ENCODE measurements at regions not wholly inside any gene's neighbourhood (a gene's known extent, or its start where the extent isn't known, plus 50 kb on each side); places are given as distances from the start of the nearest gene placed in this dataset.

DNA sequence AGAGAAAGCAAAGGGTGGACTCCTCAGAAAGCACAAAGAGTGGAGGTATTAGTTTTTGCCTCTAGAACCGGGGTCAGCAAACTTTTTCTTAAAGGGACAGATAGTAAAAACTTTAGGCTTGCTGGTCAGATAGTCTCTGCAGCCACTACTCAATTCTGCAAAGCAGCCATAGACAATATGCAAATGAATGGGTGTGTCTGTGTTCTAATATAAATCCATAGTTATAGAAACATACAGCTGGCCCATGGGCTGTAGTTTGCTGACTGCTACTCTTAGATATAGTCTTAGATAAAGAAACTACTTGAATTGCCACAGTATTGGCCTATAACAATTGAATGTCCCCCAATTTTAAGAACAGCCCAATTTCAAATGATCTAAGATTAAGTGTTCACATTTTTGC lies 101.6 kb upstream of the CACHD1 start:
- no peak for FAIRE-seq
- intact Hi-C loops (cut with micrococcal nuclease) (no loop called here), in situ Hi-C loops (cut with MboI) (no loop called here)
- no peaks in the 10 kb centered on the region; a peak in 1 of 5 replicates for H3K27me3 ChIP-seq (ENCODE audit: control insufficient read depth in 2 of 2, insufficient read depth in 2 of 2, low read length in 2 of 2)
- H3K27ac ChIP-seq (ENCODE audit: extremely low read depth, low read depth, low read length), result no peak overlapping the region
- ChIA-PET POLR2A (interaction anchor here (0.6 kb wide), 1 partner anchor 38 kb away, joined by 4 read pairs; no protein-coding TSS in a partner anchor), CTCF (ENCODE audit: low intra/inter-chr PET ratio) (no interaction called here)
- H3K9ac ChIP-seq (ENCODE audit: insufficient read depth in 1 of 2, low read depth in 2 of 2, low read length in 2 of 2), result no peak overlapping the region
- H3K79me2 ChIP-seq (ENCODE audit: control insufficient read depth, insufficient read depth, low read length), result no peaks in the 10 kb centered on the region
- H3K4me2 ChIP-seq (ENCODE audit: insufficient read depth, low read length), result no peak overlapping the region
- H3K4me3 ChIP-seq, result no peak overlapping the region
- no peaks in the 10 kb centered on the region for H4K20me1 ChIP-seq (replicated peaks; ENCODE audit: control insufficient read depth, insufficient read depth, low read length)
- no peak overlapping the region for H2AFZ ChIP-seq (ENCODE audit: low read depth, low read length)
- H3K9me3 ChIP-seq (replicated peaks; ENCODE audit: control insufficient read depth, insufficient read depth, low read depth, low read length), result no peaks in the 10 kb centered on the region
- no peaks in the 10 kb centered on the region for H3K4me1 ChIP-seq (replicated peaks in 1 of 2; ENCODE audit: control insufficient read depth in 2 of 2, insufficient read depth in 2 of 2, low read length in 2 of 2)
- DNase-seq (ENCODE audit: extremely low read depth in 1 of 4, low spot score in 3 of 4), result no peak
- ATAC-seq, result no peak
- 0% methylated on average over 1 of the region's 1 CpG for WGBS (ENCODE audit: insufficient coverage, low coverage, missing lambda C conversion rate)
- H3K36me3 ChIP-seq (ENCODE audit: control insufficient read depth, insufficient read depth, low read length), result no peaks in the 10 kb centered on the region
- H3K9me1 ChIP-seq (ENCODE audit: control insufficient read depth, insufficient read depth, low read length), result no peaks in the 10 kb centered on the region
- BruUV-seq (replicated peaks), result no TSS peak
- TF ChIP-seq ZNF3 (CRISPR knock-in tag; IDR thresholded peaks at IDR 0.05) (no peak), ELF4 (CRISPR knock-in tag; IDR thresholded peaks at IDR 0.05) (no peak), NFE2L1 (tag; IDR thresholded peaks at IDR 0.05; ENCODE audit: borderline replicate concordance, low read depth) (no peak), DNMT1 (IDR thresholded peaks at IDR 0.05) (no peak), ZSCAN29 (IDR thresholded peaks at IDR 0.05) (no peak), IRF2 (CRISPR knock-in tag; IDR thresholded peaks at IDR 0.05) (no peak), LARP7 (IDR thresholded peaks at IDR 0.05) (no peak), RBM17 (IDR thresholded peaks at IDR 0.05; ENCODE audit: borderline replicate concordance, low read depth, low read length) (no peak), EP300 (IDR thresholded peaks at IDR 0.05; ENCODE audit: low read length) (no peak), SMAD1 (IDR thresholded peaks at IDR 0.05; ENCODE audit: low read depth, low read length, partially characterized antibody) (no peak), SAFB (IDR thresholded peaks at IDR 0.05; ENCODE audit: borderline replicate concordance, low read depth, low read length) (no peak)
- TF ChIP-seq, protein P1, sequence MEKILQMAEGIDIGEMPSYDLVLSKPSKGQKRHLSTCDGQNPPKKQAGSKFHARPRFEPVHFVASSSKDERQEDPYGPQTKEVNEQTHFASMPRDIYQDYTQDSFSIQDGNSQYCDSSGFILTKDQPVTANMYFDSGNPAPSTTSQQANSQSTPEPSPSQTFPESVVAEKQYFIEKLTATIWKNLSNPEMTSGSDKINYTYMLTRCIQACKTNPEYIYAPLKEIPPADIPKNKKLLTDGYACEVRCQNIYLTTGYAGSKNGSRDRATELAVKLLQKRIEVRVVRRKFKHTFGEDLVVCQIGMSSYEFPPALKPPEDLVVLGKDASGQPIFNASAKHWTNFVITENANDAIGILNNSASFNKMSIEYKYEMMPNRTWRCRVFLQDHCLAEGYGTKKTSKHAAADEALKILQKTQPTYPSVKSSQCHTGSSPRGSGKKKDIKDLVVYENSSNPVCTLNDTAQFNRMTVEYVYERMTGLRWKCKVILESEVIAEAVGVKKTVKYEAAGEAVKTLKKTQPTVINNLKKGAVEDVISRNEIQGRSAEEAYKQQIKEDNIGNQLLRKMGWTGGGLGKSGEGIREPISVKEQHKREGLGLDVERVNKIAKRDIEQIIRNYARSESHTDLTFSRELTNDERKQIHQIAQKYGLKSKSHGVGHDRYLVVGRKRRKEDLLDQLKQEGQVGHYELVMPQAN (IDR thresholded peaks at IDR 0.05; ENCODE audit: borderline replicate concordance), result no peak
- TF ChIP-seq, protein P2, sequence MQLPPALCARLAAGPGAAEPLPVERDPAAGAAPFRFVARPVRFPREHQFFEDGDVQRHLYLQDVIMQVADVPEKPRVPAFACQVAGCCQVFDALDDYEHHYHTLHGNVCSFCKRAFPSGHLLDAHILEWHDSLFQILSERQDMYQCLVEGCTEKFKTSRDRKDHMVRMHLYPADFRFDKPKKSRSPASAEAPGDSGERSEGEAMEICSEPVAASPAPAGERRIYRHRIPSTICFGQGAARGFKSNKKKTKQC (CRISPR knock-in tag; IDR thresholded peaks at IDR 0.05), result no peak
- TF ChIP-seq, protein P3, sequence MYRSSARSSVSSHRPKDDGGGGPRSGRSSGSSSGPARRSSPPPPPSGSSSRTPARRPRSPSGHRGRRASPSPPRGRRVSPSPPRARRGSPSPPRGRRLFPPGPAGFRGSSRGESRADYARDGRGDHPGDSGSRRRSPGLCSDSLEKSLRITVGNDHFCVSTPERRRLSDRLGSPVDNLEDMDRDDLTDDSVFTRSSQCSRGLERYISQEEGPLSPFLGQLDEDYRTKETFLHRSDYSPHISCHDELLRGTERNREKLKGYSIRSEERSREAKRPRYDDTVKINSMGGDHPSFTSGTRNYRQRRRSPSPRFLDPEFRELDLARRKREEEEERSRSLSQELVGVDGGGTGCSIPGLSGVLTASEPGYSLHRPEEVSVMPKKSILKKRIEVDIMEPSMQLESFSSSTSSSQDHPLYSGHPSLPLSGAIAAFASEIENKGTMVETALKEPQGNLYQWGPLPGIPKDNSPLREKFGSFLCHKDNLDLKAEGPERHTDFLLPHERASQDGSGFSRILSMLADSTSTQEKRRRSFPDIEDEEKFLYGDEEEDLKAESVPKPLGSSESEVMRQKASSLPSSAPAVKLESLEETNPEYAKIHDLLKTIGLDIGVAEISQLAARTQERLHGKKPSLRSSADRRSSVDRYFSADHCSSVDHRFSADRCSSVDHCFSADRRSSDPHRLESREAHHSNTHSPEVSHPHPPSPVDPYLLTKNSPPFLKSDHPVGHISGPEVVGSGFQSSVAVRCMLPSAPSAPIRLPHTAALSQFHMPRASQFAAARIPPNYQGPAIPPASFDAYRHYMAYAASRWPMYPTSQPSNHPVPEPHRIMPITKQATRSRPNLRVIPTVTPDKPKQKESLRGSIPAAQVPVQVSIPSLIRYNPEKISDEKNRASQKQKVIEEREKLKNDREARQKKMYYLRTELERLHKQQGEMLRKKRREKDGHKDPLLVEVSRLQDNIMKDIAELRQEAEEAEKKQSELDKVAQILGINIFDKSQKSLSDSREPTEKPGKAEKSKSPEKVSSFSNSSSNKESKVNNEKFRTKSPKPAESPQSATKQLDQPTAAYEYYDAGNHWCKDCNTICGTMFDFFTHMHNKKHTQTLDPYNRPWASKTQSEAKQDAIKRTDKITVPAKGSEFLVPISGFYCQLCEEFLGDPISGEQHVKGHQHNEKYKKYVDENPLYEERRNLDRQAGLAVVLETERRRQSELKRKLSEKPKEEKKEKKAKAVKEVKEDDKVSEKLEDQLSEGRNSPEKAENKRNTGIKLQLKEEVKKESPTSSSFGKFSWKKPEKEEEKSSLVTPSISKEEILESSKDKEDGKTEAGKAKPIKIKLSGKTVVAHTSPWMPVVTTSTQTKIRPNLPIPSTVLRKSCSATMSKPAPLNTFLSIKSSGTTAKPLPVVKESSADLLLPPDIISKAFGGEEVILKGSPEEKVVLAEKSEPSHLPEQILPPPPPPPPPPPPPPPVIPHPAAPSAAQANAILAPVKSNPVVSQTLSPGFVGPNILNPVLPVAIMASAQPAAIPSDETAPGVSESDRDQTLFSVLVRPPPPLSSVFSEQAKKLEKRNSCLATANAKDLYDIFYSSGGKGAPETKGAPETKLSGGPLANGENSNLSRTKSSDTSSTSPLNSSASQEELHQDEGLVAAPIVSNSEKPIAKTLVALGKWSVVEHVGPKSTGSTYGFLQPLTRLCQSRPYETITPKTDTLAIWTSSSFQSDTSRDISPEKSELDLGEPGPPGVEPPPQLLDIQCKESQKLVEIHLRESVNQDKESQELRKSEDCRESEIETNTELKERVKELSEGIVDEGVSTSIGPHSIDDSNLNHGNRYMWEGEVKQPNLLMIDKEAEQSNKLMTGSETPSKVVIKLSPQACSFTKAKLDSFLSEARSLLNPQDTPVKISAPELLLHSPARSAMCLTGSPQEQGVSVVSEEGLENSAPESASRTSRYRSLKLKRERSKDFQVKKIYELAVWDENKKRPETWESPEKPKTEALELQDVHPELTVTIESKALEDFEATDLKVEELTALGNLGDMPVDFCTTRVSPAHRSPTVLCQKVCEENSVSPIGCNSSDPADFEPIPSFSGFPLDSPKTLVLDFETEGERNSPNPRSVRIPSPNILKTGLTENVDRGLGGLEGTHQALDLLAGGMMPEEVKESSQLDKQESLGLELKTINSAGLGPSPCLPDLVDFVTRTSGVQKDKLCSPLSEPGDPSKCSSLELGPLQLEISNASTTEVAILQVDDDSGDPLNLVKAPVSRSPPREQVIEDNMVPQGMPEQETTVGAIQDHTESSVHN (IDR thresholded peaks at IDR 0.05; ENCODE audit: borderline replicate concordance in 1 of 2, low read depth in 1 of 2), result no peak

All from K562 (cell line).